HG02678 (cell line): ENCODE measurements at regions not wholly inside any gene's neighbourhood (a gene's known extent, or its start where the extent isn't known, plus 50 kb on each side); places are given as distances from the start of the nearest gene placed in this dataset.
"Not testable (repeated sequence)": the region's sequence is repeated elsewhere in the genome, so short reads cannot be mapped to it uniquely, and the experiment has no call there.

Experiments used
- ATAC-seq: cut with Tn5 transposase; IDR thresholded peaks from one replicate; pipeline ENCODE4 v1.9.1; 2021; ENCODE audit warnings: mild to moderate bottlenecking, moderate library complexity; ENCODE audit not compliant: unreplicated experiment

GRCh38 chr16:87038528-87038927 is 278.7 kb downstream of the C16orf95 start:
- ATAC-seq = not testable (repeated sequence)

GRCh38 chr16:87040169-87041117 is 276.7 kb downstream of the C16orf95 start:
- no peak for ATAC-seq

GRCh38 chr16:87041286-87041685 is 275.9 kb downstream of the C16orf95 start:
- ATAC-seq = no peak

- ATAC-seq = no peak
Observed at GRCh38 chr16:87042551-87043230, 274.5 kb downstream of the C16orf95 start.

- no peak for ATAC-seq
Observed at GRCh38 chr16:87043231-87044031, 273.8 kb downstream of the C16orf95 start.

- ATAC-seq = no peak
Observed at GRCh38 chr16:87044032-87044382, 273.2 kb downstream of the C16orf95 start.

GRCh38 chr16:87044829-87045228 is 272.4 kb downstream of the C16orf95 start:
- ATAC-seq = no peak

GRCh38 chr16:87045466-87046216 is 271.6 kb downstream of the C16orf95 start:
- no peak for ATAC-seq

- no peak for ATAC-seq
Observed at GRCh38 chr16:87046235-87046634, 271.0 kb downstream of the C16orf95 start.

- ATAC-seq = no peak
Observed at GRCh38 chr16:87047221-87048037, 269.8 kb downstream of the C16orf95 start.

- no peak for ATAC-seq
Observed at GRCh38 chr16:87048038-87048729, 269.0 kb downstream of the C16orf95 start.

- ATAC-seq = no peak
Observed at GRCh38 chr16:87048730-87049115, 268.5 kb downstream of the C16orf95 start.

GRCh38 chr16:87049216-87049615 is 268.0 kb downstream of the C16orf95 start:
- ATAC-seq = not testable (repeated sequence)

GRCh38 chr16:87050142-87050541 is 267.1 kb downstream of the C16orf95 start:
- no peak for ATAC-seq

GRCh38 chr16:87051526-87052320 is 265.5 kb downstream of the C16orf95 start:
- no peak for ATAC-seq

GRCh38 chr16:87052506-87052905 is 264.7 kb downstream of the C16orf95 start:
- ATAC-seq = no peak

GRCh38 chr16:87053016-87053982 is 263.9 kb downstream of the C16orf95 start:
- no peak for ATAC-seq
